Activated CD4-positive, alpha-beta T cell treated with anti-CD3 and anti-CD28 coated beads for 24 hours (primary cell): ENCODE measurements at regions not wholly inside any gene's neighbourhood (a gene's known extent, or its start where the extent isn't known, plus 50 kb on each side); places are given as distances from the start of the nearest gene placed in this dataset.
"Not testable (repeated sequence)": the region's sequence is repeated elsewhere in the genome, so short reads cannot be mapped to it uniquely, and the experiment has no call there.

Experiments used
- DNase-seq, 2 donors: peaks; one replicate each; pipeline ENCODE4 v3.0.0-alpha.2; 2020; ENCODE audit warnings: low read depth in 2 of 2

DNA sequence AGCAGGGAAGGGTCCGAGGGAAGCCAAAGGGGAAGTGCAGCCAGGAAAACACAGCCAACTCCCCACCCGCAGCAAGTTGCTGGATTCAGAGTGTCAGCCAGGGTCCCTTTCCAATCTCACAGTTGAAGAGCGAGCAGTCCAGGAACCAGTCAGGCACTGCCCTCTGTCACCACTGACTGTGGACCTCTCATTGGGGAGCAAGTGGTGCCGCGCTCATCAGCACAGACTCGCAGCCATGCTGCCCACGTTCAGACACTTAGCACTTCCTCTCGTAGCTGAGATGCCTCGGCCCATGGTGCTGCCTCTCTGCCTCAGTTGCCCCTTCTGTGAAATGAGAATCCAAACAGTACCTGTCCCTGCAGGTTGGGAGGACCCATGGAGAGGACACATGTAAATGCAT lies 123.6 kb upstream of the CHST15 start:
- DNase-seq = no peak

DNA sequence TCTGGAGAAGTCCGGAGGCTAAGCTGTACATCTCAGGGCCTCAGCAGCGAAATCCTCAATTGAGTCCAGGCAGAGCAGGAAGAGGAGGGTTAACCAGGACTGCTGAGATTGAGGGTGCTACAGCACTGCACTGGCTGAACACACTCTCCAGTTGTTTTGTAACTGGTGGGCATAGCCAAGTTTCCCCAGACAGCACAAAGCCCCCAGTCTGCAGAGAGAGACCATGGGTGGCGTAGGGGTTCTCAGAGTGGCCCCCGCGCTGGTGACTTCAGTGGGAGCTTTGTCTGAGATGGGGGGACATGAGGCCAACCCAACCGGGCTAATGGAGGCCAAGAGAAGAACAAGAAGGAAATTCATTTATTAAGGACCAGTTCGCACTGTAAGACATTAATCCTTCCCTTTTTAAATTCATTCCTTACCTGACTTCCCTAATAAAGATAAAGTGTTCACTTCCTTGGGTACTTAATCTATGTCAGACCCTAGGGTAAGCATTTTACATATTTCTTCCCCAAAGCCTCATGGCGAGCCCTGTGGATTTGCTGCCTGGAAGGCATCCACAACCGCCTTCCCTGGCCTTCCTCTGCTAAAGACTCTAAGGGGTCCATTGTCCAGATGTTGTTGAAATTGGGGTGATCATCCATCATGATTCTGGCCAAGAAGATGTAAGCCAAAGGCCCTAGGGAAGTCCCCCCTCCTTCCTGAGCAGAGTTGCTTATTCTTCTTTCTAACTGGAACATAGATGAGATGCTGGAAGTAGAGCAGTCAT lies 121.4 kb upstream of the CHST15 start:
- DNase-seq = no peak

DNA sequence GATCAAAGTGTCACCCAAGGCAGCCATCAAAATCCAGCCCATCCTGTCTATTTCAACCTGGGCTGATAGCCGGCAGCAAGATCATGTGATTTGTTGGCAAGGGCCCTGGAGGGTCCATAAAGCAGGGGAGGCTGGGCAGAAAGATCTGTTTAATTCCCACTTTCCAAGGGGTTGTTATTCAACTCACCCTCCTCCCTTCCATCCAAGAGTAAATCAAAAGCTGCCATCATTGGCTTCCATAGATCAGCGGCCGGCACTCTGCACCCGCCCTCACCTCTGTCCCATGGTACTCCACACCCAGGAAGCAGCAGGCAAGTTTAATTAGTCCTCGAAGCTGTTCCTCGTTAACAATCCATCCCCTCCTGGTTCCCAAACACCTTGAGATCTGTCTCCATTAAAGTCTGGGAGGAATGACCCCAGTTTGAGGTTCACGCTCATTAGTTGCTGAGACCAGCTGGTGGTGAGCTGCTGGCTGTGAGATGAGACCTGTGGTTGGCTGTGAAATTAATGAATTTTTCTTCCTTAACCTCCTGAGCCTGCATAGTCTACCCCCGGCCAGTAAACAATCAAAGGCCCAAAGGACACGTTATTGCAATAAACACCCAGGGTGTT lies 120.6 kb upstream of the CHST15 start:
- no peak for DNase-seq

DNA sequence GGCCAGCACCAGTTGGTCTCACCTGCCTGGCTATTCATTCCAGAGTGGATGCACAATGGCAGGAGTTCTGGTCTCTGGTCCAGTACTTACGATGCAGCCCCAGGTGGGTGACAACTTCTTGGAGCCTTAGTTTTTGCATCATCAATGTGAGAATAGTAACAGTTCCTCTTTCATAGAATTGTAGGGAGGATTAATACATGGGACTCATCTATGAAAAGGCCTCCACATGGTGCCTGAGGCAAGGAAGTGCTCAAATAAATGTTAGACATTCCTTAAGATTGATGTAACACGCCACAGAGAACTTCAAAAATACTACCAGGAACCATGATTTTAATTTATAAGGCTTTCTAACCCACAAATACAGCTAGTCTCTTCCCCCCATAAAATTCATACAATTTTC lies 120.1 kb upstream of the CHST15 start:
- DNase-seq = no peak

DNA sequence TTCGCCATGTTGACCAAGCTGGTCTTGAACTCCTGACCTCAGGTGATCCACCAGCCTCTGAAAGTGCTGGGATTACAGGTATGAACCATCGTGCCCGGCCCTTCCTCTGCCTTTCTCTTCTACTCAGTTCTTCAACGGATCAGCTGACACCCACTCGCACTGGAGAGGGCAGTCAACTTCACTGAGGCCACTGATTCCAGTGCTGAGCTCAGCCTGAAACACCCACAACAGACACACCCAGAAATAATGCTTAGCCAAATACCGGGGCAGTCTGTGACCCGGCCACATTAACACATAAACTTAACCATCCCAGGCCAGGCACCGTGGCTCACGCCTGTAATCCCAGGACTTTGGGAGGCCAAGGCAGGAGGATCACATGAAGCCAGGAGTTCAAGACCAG lies 119.3 kb upstream of the CHST15 start:
- no peak for DNase-seq

DNA sequence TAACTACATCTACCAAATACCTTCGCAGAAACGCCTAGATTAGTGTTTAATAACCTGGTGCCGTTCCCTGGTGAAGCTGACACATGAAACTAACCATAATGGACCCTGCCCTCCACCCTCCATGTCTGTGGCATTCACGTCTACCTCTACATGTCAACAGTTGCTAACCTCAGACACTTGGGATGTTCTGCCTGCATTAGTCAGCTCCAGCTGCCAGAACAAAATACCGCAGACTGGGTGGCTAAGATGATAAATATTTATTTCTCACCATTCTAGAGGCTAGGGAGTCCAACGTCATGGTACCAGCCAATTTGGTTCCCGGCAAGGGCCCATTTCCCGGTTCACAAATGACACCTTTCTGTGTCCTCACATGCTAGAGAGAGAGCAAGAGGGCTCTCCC lies 118.5 kb upstream of the CHST15 start:
- DNase-seq = no peak

DNA sequence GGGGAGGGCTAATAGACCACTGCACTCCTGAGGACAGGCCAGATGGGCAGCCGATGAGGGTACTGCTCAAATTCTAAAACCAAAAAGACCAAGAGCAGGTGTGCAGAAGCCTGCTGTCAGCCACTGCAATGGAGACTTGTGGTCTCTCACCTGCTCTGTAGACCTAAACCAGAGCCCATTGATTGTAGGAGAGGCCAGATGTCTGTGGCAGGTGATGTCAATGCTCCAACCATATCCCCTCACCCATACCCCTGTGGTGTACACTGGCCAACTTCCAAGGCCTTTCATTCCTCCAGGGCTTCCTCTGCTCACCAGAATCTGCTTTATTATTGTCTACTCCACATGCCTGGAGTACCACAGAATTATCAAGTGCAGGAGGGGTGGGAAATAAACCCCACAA lies 116.9 kb upstream of the CHST15 start:
- no peak for DNase-seq

DNA sequence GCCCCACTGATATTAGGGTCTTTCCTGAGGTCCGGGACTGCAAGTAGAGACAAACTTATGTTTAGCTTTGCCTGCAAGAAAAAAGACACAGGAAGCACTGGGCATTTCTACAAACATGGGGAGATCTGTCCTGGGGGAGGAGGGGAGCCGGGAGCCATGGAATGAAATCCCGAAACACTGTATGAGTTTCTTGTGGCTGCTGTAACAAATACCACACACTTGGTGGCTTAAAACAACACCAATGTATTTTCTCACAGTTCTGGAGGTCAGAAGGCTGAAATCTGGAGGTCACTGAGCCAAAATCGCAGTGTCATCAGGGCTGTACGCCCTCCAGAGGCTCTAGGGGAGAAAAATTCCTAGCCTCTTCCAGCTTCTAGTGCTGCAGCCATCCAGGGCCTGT lies 114.0 kb upstream of the CHST15 start:
- no peak for DNase-seq

DNA sequence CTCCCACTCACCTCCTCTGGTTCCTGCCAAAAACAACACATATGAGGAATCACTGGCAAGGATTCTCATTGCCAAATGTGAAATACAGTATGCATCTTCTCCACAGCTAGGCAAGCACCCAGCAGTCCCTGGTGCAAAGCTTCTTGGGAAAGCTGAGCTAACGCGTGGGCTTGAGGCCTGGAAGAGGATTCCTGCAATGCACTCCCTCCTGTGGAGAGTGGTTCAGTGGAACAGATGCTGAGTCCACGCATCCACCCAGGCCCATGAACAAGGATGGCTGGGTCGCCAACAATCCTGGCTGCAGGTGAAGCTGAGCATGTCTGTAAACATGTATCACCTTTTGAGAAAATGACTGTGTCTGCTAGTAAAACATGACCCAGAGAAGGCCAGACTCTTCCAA lies 113.2 kb upstream of the CHST15 start:
- no peak for DNase-seq

DNA sequence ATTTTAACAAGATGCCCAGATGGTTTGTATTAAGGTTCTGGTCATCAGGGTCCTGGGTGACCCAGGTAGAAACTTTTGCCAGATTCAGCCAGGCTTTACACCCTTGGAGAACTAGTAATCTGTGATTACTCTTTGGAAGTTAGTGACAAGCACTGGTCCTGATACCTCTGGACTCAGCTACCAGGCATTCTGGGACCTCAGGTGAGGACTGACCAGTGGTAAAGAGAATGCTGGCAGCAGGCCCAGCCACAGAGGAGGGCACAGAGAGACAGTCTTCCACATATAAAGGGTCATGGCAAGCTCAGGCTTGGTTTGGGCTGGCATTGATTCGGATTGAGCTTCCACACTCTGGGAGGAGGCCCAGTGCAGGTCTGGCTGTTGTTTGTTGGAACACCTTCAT lies 112.0 kb upstream of the CHST15 start:
- no peak for DNase-seq

DNA sequence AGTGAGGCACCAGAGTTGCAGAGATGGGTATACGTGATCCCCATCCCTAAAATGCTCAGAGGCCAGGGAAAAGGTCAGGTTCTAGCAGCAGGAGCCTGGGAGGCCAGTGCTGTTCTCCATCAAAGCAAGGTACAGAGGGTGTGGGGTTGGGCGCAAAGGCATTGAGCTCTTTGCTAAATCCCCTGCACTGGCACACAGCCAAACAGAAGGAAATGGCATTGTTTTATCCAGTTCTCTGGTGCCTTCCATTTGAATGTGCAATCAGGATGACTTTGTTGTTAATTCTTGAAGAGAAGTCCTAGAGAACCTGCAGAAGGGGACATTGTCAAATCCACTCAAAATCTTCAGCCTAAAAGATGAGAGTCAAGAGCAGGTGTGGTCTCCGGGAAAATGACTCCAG lies 111.3 kb upstream of the CHST15 start:
- no peak for DNase-seq

DNA sequence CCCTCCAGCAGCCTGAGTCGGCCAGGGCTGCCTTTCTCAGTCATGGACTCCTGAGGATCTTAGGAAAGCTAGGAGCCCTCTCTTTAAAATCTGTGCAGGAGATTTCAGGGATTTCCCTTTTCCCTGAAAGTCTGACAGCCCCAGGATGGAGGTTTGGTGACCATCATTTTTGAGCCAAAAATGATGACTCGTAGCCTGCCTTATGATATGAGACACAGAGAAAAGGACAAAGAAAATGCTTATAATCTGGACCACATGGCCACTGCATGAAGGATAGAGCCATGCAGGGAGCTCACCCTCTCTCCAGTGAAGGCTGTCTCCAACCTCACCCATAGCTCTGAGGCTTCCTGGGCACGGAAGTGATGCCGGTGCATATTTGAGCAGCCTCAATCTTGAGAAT lies 106.6 kb upstream of the CHST15 start:
- no peak for DNase-seq

DNA sequence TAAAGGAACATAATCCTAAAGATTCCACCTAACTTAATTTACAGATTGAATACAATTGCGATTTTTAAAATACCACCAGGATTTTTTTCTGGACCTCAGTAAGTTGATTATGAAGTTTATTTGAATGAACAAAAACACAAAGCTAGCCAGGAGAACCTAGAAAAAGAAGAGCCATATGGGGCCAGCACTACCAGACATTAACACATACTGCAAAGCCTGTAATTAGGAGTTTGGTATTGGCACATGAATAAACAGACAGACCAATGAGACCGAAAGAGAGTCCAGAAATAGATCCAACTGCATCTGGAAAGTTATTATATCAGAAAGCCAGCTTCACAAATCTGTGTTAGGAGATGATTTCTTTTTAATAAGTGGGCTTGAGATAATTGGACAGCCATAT lies 105.5 kb upstream of the CHST15 start:
- no peak for DNase-seq

DNA sequence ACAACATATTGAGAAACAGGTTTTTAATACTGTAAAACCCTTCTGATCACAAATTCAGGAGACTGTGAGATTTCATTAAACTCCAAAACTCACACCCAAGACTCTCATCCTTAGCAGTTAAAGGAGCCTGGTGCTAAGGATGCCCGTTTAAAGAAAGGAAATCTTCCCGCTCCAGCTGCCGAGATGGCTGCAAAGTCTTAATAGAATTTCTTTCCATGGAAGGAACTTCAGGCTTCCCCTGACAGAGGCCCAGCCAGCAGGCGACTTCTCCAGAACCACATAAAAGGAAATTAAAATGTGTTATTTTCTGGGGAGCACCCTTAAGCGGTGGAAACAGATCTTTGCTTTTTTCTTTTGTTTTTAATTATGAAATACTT lies 104.7 kb upstream of the CHST15 start:
- no peak for DNase-seq

DNA sequence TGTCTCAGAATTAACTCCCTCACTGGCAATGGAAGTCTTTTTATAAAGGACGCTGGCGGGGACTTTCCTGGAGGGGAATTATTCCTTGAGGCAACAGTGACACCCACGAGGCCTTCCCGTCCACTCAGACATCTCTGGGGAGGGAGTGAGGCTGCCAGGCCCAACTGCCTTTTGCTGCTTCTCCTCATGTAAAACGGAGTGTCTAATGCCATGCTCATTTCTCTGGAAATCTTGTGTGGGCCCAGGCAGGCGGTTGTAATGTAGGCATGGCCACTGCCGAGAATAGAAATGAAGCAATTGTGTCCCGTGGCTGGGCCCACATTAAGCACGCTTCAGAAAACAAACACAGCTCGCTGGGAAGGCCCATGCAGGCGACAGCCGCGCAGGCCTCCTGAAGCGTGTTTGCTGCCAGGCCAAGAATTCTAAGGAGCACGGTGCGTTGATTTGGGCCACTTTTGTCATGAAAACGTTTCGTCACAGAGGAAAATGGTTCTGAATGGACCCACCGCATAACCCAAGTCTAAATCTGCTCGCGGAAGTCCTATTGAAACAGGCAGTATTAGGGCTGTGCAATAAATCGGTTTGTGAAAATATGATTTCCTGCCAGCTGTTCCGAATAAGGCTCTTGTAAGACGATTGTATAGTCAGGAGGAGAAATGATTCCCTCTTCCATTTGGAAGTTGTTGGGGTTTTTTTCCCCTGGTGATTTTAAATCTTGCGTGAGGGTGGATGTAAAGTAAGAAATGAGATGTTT lies 104.2 kb upstream of the CHST15 start:
- no peak for DNase-seq

DNA sequence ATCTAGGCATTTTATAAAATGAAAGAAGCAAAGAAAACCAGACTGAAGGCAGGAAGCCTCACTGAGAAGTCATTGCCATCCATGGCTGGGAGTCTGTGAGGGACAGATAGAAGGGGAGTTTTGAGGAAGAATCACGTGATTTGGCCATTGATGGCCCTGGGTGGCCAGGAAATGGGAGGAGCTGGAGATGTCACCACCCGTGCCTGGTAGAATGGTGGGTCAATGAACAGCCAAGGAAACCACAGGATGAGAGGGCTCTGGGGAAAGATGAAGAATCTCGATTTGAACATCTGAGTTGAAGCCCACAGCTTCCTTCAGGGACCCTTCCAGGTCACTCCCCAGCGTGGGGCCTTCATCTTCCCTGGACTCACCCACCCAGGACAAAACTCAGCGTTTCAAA lies 103.3 kb upstream of the CHST15 start:
- DNase-seq = no peak

DNA sequence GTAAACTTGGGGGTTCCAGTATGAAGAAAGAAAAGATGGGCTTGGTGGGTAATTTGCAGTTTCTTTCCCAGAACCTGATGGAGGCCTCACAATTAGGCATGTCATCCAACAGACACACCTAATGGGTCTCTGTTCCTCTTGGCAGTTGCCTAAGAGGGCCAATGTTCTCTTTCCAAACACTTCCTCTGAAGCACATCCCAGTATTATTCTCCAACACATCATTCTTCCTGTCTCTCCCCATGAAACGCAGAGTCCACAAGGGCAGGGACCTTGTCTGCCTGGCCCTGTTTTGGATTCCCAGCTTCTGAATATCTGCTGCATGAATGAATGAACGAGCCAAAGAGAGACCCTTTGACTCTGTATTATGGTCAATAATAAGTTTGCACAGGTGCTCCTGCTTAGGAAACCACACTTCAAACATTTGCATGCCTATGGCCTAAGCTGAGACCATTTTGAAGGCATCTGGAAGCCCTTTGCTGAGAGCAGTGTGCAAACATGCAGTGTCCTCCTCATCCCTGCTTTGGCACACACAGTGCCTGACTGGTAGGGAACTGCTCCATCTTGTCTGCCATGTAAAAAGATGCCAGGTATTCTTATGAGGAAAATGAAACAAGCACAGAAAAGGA lies 100.9 kb upstream of the CHST15 start:
- DNase-seq = no peak

DNA sequence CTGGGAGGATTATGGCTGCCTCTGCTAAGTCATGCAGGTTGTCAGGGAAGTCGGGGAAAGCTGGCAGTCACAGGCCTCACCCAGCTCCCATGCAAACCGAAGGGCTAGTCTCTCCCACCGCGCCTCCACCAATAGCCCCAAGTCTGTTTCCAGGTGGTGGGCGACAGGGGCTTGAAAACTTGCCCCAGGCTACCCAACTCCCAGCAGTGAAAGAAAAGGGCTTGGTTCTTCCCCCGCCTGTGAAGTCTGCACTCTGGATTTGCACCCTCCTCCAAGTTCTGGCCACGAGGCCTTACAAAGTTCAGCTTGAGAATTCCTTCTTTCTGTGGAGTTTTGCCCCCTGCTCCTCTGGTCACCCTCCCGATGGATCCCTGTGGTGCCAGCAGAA lies 99.9 kb upstream of the CHST15 start:
- DNase-seq = no peak

DNA sequence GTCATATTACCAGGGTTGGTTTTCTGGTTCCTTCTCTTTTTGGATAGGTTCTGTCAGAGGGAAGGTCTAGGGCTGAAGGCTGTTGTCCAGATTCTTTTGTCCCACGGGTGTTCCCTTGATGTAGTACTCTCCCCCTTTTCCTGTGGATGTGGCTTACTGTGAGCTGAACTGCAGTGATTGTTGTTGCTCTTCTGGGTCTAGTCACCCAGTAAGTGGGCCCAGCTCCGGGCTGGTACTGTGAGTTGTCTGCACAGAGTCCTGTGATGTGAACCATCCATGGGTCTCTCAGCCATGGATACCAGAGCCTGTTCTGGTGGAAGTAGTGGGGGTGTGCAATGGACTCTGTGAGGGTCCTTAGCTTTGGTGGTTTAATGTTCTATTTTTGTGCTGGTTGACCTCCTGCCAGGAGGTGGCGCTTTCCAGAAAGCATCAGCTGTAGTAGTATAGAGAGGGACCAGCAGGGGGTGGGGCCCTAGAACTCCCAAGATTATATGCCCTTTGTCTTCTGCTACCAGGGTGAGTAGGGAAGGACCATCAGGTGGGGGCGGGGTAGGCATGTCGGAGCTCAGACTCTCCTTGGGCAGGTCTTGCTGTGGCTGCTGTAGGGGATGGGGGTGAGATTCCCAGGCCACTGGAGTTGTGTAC lies 99.4 kb upstream of the CHST15 start:
- DNase-seq = not testable (repeated sequence)

DNA sequence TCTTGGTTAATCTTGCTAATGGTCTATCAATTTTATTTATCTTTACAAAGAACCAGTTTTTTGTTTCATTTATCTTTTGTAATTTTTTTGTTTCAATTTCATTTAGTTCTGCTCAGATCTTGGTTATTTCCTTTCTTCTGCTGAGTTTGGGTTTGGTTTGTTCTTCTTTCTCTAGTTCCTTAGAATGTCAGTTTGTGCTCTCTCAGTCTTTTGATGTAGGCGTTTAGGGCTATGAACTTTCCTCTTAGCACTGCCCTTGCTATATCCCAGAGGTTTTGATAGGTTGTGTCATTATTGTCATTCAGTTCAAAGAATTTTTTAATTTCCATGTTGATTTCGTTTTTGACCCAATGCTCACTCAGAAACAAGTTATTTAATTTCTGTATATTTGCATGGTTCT lies 97.1 kb upstream of the CHST15 start:
- not testable (repeated sequence) for DNase-seq

DNA sequence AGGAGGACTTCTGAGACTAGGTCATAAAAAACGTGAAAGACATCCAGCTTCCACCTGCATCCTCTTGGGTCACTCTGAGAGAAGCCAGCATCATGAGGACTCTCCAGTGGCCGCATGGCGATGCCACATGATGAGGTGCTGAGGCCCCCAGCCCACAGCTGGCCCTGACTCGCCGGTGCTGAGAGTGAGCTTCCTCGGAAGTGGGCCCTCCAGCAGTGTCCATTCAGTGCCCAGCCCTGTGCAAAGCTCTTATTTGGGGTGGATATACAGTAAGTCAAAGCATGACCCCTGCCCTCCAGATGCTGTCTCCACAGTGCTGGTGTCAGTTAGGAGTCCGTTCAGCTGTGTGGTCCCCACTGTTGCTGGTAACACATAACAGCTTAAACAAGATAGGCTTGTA lies 93.6 kb upstream of the CHST15 start:
- DNase-seq = no peak

DNA sequence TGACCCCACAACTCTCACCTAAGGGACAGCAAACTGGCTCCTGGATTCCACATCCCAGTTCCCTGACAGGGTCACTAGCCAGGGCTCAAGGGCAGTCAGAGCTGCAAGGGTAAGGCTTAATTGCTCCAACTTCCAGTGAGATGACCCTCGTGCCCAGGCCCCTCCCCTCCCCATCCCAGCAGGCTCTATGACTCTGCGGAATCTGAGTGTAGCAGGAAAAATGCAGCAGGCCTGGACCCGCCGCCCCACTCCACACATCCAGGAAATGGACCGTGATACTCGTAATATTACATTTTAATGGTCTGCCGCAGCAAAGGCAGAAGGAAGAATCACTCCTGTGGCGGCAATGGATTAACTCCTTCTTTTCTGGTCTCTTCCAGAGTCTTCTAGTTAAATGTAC lies 91.7 kb upstream of the CHST15 start:
- no peak for DNase-seq
